Effector memory CD4-positive, alpha-beta T cell (primary cell): ENCODE measurements at regions not wholly inside any gene's neighbourhood (a gene's known extent, or its start where the extent isn't known, plus 50 kb on each side); places are given as distances from the start of the nearest gene placed in this dataset.

ENCODE experiments used
- DNase-seq, 3 donors: peaks; one replicate each; pipeline ENCODE4 v3.0.0-alpha.2; 2020
- H3K27ac ChIP-seq: 2 replicates; pipeline ENCODE4 v1.7.0; 2013; ENCODE audit warnings: mild to moderate bottlenecking, low read length, moderate library complexity; ENCODE audit not compliant: insufficient read depth, poor library complexity, severe bottlenecking
- H3K27me3 ChIP-seq: replicated peaks from 2 replicates; pipeline ENCODE4 v1.7.0; 2013; ENCODE audit warnings: mild to moderate bottlenecking, low read length; ENCODE audit not compliant: insufficient read depth, control insufficient read depth, poor library complexity, severe bottlenecking
- H3K36me3 ChIP-seq: 2 replicates; pipeline ENCODE4 v1.7.0; 2013; ENCODE audit warnings: mild to moderate bottlenecking, low read length, moderate library complexity; ENCODE audit not compliant: control insufficient read depth, insufficient read depth
- H3K4me1 ChIP-seq: 2 replicates; pipeline ENCODE4 v1.7.0; 2013; ENCODE audit warnings: low read length, mild to moderate bottlenecking; ENCODE audit not compliant: control insufficient read depth, insufficient read depth, poor library complexity, severe bottlenecking
- H3K4me3 ChIP-seq: 2 replicates; pipeline ENCODE4 v1.7.0; 2013; ENCODE audit warnings: low read length, low read depth, mild to moderate bottlenecking; ENCODE audit not compliant: insufficient read depth, poor library complexity, severe bottlenecking
- H3K9me3 ChIP-seq: 2 replicates; pipeline ENCODE4 v1.7.0; 2013; ENCODE audit warnings: mild to moderate bottlenecking, low read length, moderate library complexity; ENCODE audit not compliant: control insufficient read depth

GRCh38 chr18:42168487-42168886, 213.5 kb downstream of the PIK3C3 start:
- Histone ChIP-seq H3K36me3 (no peaks in the 10 kb centered on the region), H3K4me1 (no peaks in the 10 kb centered on the region), H3K9me3 (no peaks in the 10 kb centered on the region), H3K4me3 (no peak overlapping the region), H3K27me3 (no peaks in the 10 kb centered on the region), H3K27ac (no peak overlapping the region)
- no peak for DNase-seq

- Histone ChIP-seq H3K27ac (no peak overlapping the region), H3K4me3 (no peak overlapping the region), H3K9me3 (no peaks in the 10 kb centered on the region), H3K36me3 (no peaks in the 10 kb centered on the region), H3K4me1 (no peaks in the 10 kb centered on the region), H3K27me3 (no peaks in the 10 kb centered on the region)
- no peak for DNase-seq
Measured at GRCh38 chr18:42168907-42169306, 213.9 kb downstream of the PIK3C3 start.

GRCh38 chr18:42174909-42175308, 219.9 kb downstream of the PIK3C3 start:
- no peak overlapping the region for H3K4me3 ChIP-seq
- H3K36me3 ChIP-seq = no peaks in the 10 kb centered on the region
- H3K27ac ChIP-seq = no peak overlapping the region
- no peaks in the 10 kb centered on the region for H3K9me3 ChIP-seq
- no peaks in the 10 kb centered on the region for H3K4me1 ChIP-seq
- no peak for DNase-seq
- H3K27me3 ChIP-seq = no peaks in the 10 kb centered on the region

GRCh38 chr18:42176599-42176998, 221.6 kb downstream of the PIK3C3 start:
- Histone ChIP-seq H3K4me1 (no peaks in the 10 kb centered on the region), H3K27me3 (no peaks in the 10 kb centered on the region), H3K4me3 (no peak overlapping the region), H3K9me3 (no peaks in the 10 kb centered on the region), H3K27ac (no peak overlapping the region), H3K36me3 (no peaks in the 10 kb centered on the region)
- no peak for DNase-seq

- Histone ChIP-seq H3K27ac (no peak overlapping the region), H3K4me1 (no peaks in the 10 kb centered on the region), H3K9me3 (no peaks in the 10 kb centered on the region), H3K36me3 (no peaks in the 10 kb centered on the region), H3K4me3 (no peak overlapping the region), H3K27me3 (no peaks in the 10 kb centered on the region)
- DNase-seq = no peak
Measured at GRCh38 chr18:42177390-42177789, 222.4 kb downstream of the PIK3C3 start.

GRCh38 chr18:42178376-42179080, 223.5 kb downstream of the PIK3C3 start:
- Histone ChIP-seq H3K9me3 (no peaks in the 10 kb centered on the region), H3K27ac (no peak overlapping the region), H3K4me3 (no peak overlapping the region), H3K4me1 (no peaks in the 10 kb centered on the region), H3K27me3 (no peaks in the 10 kb centered on the region), H3K36me3 (no peaks in the 10 kb centered on the region)
- no peak for DNase-seq

- no peaks in the 10 kb centered on the region for H3K9me3 ChIP-seq
- DNase-seq = no peak
- no peaks in the 10 kb centered on the region for H3K4me1 ChIP-seq
- no peaks in the 10 kb centered on the region for H3K36me3 ChIP-seq
- no peak overlapping the region for H3K27ac ChIP-seq
- H3K27me3 ChIP-seq = no peaks in the 10 kb centered on the region
- no peak overlapping the region for H3K4me3 ChIP-seq
Measured at GRCh38 chr18:42179542-42180121, 224.6 kb downstream of the PIK3C3 start.

GRCh38 chr18:42181474-42181873, 226.4 kb downstream of the PIK3C3 start:
- Histone ChIP-seq H3K4me1 (no peaks in the 10 kb centered on the region), H3K4me3 (no peak overlapping the region), H3K27me3 (no peaks in the 10 kb centered on the region), H3K36me3 (no peaks in the 10 kb centered on the region), H3K9me3 (no peaks in the 10 kb centered on the region), H3K27ac (no peak overlapping the region)
- DNase-seq = no peak

- H3K4me3 ChIP-seq = no peak overlapping the region
- no peaks in the 10 kb centered on the region for H3K27me3 ChIP-seq
- H3K4me1 ChIP-seq = no peaks in the 10 kb centered on the region
- no peak for DNase-seq
- no peaks in the 10 kb centered on the region for H3K9me3 ChIP-seq
- H3K27ac ChIP-seq = no peak overlapping the region
- H3K36me3 ChIP-seq = no peaks in the 10 kb centered on the region
Measured at GRCh38 chr18:42182728-42183700, 228.0 kb downstream of the PIK3C3 start.

- Histone ChIP-seq H3K9me3 (no peaks in the 10 kb centered on the region), H3K36me3 (no peaks in the 10 kb centered on the region), H3K27me3 (no peaks in the 10 kb centered on the region), H3K4me1 (no peaks in the 10 kb centered on the region), H3K4me3 (no peak overlapping the region), H3K27ac (no peak overlapping the region)
- no peak for DNase-seq
Measured at GRCh38 chr18:42183746-42184145, 228.7 kb downstream of the PIK3C3 start.
